Bronchial epithelial cell (primary cell): ENCODE measurements at regions not wholly inside any gene's neighbourhood (a gene's known extent, or its start where the extent isn't known, plus 50 kb on each side); places are given as distances from the start of the nearest gene placed in this dataset.
"Not testable (repeated sequence)": the region's sequence is repeated elsewhere in the genome, so short reads cannot be mapped to it uniquely, and the experiment has no call there.

Experiments
- DNase-seq: peaks from one replicate; pipeline ENCODE4 v3.0.0-alpha.2; 2010; ENCODE audit warnings: low read depth
- FAIRE-seq: peaks from 2 replicates; lab custom pipeline; 2011; peaks lifted over from hg19 to GRCh38; lab: Jason Lieb, UNC
- H3K27me3 ChIP-seq: 2 replicates; pipeline ENCODE4 v1.5.1; 2011; ENCODE audit warnings: low read length; ENCODE audit not compliant: control insufficient read depth, insufficient read depth
- H3K36me3 ChIP-seq: 2 replicates; pipeline ENCODE4 v1.5.1; 2011; ENCODE audit warnings: low read length; ENCODE audit not compliant: control insufficient read depth, insufficient read depth
- H3K4me3 ChIP-seq: 2 replicates; pipeline ENCODE4 v1.5.1; 2011; ENCODE audit warnings: mild to moderate bottlenecking, low read depth, low read length, control low read depth

- H3K4me3 ChIP-seq, H3K36me3 ChIP-seq, DNase-seq, H3K27me3 ChIP-seq, FAIRE-seq: not testable (repeated sequence)
Observed at GRCh38 chr16:22572331-22573224, 61.9 kb downstream of the NPIPB5 start.

- DNase-seq, FAIRE-seq, H3K4me3 ChIP-seq, H3K27me3 ChIP-seq, H3K36me3 ChIP-seq: not testable (repeated sequence)
Observed at GRCh38 chr16:22573225-22573530, 62.5 kb downstream of the NPIPB5 start.

- not testable (repeated sequence) for FAIRE-seq, H3K27me3 ChIP-seq, H3K36me3 ChIP-seq, H3K4me3 ChIP-seq, DNase-seq
Observed at GRCh38 chr16:22576506-22576905, 65.8 kb downstream of the NPIPB5 start.

- not testable (repeated sequence) for H3K27me3 ChIP-seq, H3K4me3 ChIP-seq, DNase-seq, H3K36me3 ChIP-seq, FAIRE-seq
Observed at GRCh38 chr16:22583195-22583594, 72.5 kb downstream of the NPIPB5 start.

- DNase-seq, H3K27me3 ChIP-seq, H3K36me3 ChIP-seq, FAIRE-seq, H3K4me3 ChIP-seq: not testable (repeated sequence)
Observed at GRCh38 chr16:22584459-22584858, 73.8 kb downstream of the NPIPB5 start.

GRCh38 chr16:22584941-22585340, 74.2 kb downstream of the NPIPB5 start:
- not testable (repeated sequence) for DNase-seq, FAIRE-seq, H3K36me3 ChIP-seq, H3K4me3 ChIP-seq, H3K27me3 ChIP-seq

- DNase-seq, result peak; percentile 97
- not testable (repeated sequence) for H3K36me3 ChIP-seq, H3K27me3 ChIP-seq, H3K4me3 ChIP-seq
- peak; percentile 55 for FAIRE-seq
Observed at GRCh38 chr16:22585431-22585830, 74.7 kb downstream of the NPIPB5 start.

GRCh38 chr16:22586732-22587131, 76.0 kb downstream of the NPIPB5 start:
- H3K4me3 ChIP-seq, H3K27me3 ChIP-seq, DNase-seq, H3K36me3 ChIP-seq, FAIRE-seq: not testable (repeated sequence)

GRCh38 chr16:22589757-22590156, 79.1 kb downstream of the NPIPB5 start:
- not testable (repeated sequence) for H3K36me3 ChIP-seq, H3K4me3 ChIP-seq, FAIRE-seq, DNase-seq, H3K27me3 ChIP-seq

- DNase-seq, H3K4me3 ChIP-seq, H3K27me3 ChIP-seq, FAIRE-seq, H3K36me3 ChIP-seq: not testable (repeated sequence)
Observed at GRCh38 chr16:22596445-22597045, 85.9 kb downstream of the NPIPB5 start.

GRCh38 chr16:22603744-22604143, 93.1 kb downstream of the NPIPB5 start:
- not testable (repeated sequence) for H3K4me3 ChIP-seq, H3K36me3 ChIP-seq, DNase-seq, H3K27me3 ChIP-seq, FAIRE-seq

- not testable (repeated sequence) for H3K36me3 ChIP-seq, H3K27me3 ChIP-seq, H3K4me3 ChIP-seq, DNase-seq
- FAIRE-seq, result peak; percentile 60
Observed at GRCh38 chr16:22606619-22607018, 95.9 kb downstream of the NPIPB5 start.

GRCh38 chr16:22609798-22610197, 99.1 kb downstream of the NPIPB5 start:
- H3K27me3 ChIP-seq, DNase-seq, H3K36me3 ChIP-seq, FAIRE-seq, H3K4me3 ChIP-seq: not testable (repeated sequence)

- not testable (repeated sequence) for H3K36me3 ChIP-seq, DNase-seq, H3K4me3 ChIP-seq, H3K27me3 ChIP-seq, FAIRE-seq
Observed at GRCh38 chr16:22611128-22611527, 100.4 kb downstream of the NPIPB5 start.
